Mucosa of gallbladder (tissue), 1 donor: ENCODE measurements at regions not wholly inside any gene's neighbourhood (a gene's known extent, or its start where the extent isn't known, plus 50 kb on each side); places are given as distances from the start of the nearest gene placed in this dataset.

Experiments used
- DNase-seq: peaks from one replicate; pipeline ENCODE4 v3.0.0-alpha.2; 2020; ENCODE audit warnings: low spot score
- donor health status: DM: no; HTN: no; CAD: no.

- DNase-seq = no peak
These were observed 1062.2 kb upstream of the FBXO33 start for GRCh38 chr14:40494483-40494882.

GRCh38 chr14:40487824-40488223, 1055.6 kb upstream of the FBXO33 start:
- no peak for DNase-seq

- no peak for DNase-seq
These were observed 1053.5 kb upstream of the FBXO33 start for GRCh38 chr14:40485688-40486087.

GRCh38 chr14:40476005-40476404, 1043.8 kb upstream of the FBXO33 start:
- DNase-seq = no peak

GRCh38 chr14:40467969-40468368, 1035.7 kb upstream of the FBXO33 start:
- no peak for DNase-seq

GRCh38 chr14:40464531-40464930, 1032.3 kb upstream of the FBXO33 start:
- DNase-seq = no peak

GRCh38 chr14:40463886-40464285, 1031.7 kb upstream of the FBXO33 start:
- no peak for DNase-seq

GRCh38 chr14:40452674-40453073, 1020.4 kb upstream of the FBXO33 start:
- no peak for DNase-seq

GRCh38 chr14:40447017-40447416, 1014.8 kb upstream of the FBXO33 start:
- DNase-seq = no peak

- DNase-seq = no peak
These were observed 1012.8 kb upstream of the FBXO33 start for GRCh38 chr14:40445020-40445419.

GRCh38 chr14:40436551-40436950, 1004.3 kb upstream of the FBXO33 start:
- DNase-seq = no peak

- peak; percentile 22 for DNase-seq
These were observed 985.7 kb upstream of the FBXO33 start for GRCh38 chr14:40417777-40418401.

- DNase-seq = no peak
These were observed 984.3 kb upstream of the FBXO33 start for GRCh38 chr14:40416565-40416964.

- no peak for DNase-seq
These were observed 982.2 kb upstream of the FBXO33 start for GRCh38 chr14:40414386-40414785.

GRCh38 chr14:40413136-40413535, 980.9 kb upstream of the FBXO33 start:
- no peak for DNase-seq

- no peak for DNase-seq
These were observed 978.5 kb upstream of the FBXO33 start for GRCh38 chr14:40410708-40411107.

- DNase-seq = no peak
These were observed 970.7 kb upstream of the FBXO33 start for GRCh38 chr14:40402957-40403356.

GRCh38 chr14:40398981-40399380, 966.7 kb upstream of the FBXO33 start:
- no peak for DNase-seq

- DNase-seq = no peak
These were observed 962.6 kb upstream of the FBXO33 start for GRCh38 chr14:40394634-40395340.

- DNase-seq = no peak
These were observed 960.9 kb upstream of the FBXO33 start for GRCh38 chr14:40393143-40393542.

- DNase-seq = no peak
These were observed 954.2 kb upstream of the FBXO33 start for GRCh38 chr14:40386433-40386832.

- no peak for DNase-seq
These were observed 942.0 kb upstream of the FBXO33 start for GRCh38 chr14:40374221-40374620.

- no peak for DNase-seq
These were observed 938.8 kb upstream of the FBXO33 start for GRCh38 chr14:40371011-40371410.

- DNase-seq = peak; percentile 16
These were observed 936.1 kb upstream of the FBXO33 start for GRCh38 chr14:40368314-40368713.
